ENCODE measurements at regions not wholly inside any gene's neighbourhood (a gene's known extent, or its start where the extent isn't known, plus 50 kb on each side); places are given as distances from the start of the nearest gene placed in this dataset.

GRCh38 chr15:70358871-70359647 lies 261.3 kb upstream of the TLE3 start:
- TF ChIP-seq POU2F2 (IDR thresholded peaks at IDR 0.05; ENCODE audit: low read depth, low read length) (no peak), PAX5 (IDR thresholded peaks at IDR 0.05; ENCODE audit: insufficient read depth, low read length, severe bottlenecking) (no peak), TAF1 (IDR thresholded peaks at IDR 0.05; ENCODE audit: low read depth, low read length) (no peak), POLR2A (IDR thresholded peaks at IDR 0.05; ENCODE audit: low read depth, low read length) (no peak), SPI1 (IDR thresholded peaks at IDR 0.05; ENCODE audit: low read depth, low read length) (no peak), POLR2AphosphoS5 (IDR thresholded peaks at IDR 0.05; ENCODE audit: low read depth, low read length) (no peak)
- DNase-seq (ENCODE audit: insufficient read length, low spot score) (no peak), FAIRE-seq (no peak)

GRCh38 chr15:70358011-70358819 lies 260.5 kb upstream of the TLE3 start:
- no peak for TF ChIP-seq POU2F2 (IDR thresholded peaks at IDR 0.05; ENCODE audit: low read depth, low read length)
- no peak for TF ChIP-seq TAF1 (IDR thresholded peaks at IDR 0.05; ENCODE audit: low read depth, low read length)
- TF ChIP-seq PAX5 (IDR thresholded peaks at IDR 0.05; ENCODE audit: insufficient read depth, low read length, severe bottlenecking): no peak
- DNase-seq (ENCODE audit: insufficient read length, low spot score): no peak
- FAIRE-seq: no peak

- TF ChIP-seq SPI1 (IDR thresholded peaks at IDR 0.05; ENCODE audit: low read depth, low read length) (no peak), POU2F2 (IDR thresholded peaks at IDR 0.05; ENCODE audit: low read depth, low read length) (no peak), POLR2AphosphoS5 (IDR thresholded peaks at IDR 0.05; ENCODE audit: low read depth, low read length) (no peak), POLR2A (IDR thresholded peaks at IDR 0.05; ENCODE audit: low read depth, low read length) (no peak)
- no peak for DNase-seq (ENCODE audit: insufficient read length, low spot score)
- FAIRE-seq: no peak
These were observed 259.7 kb upstream of the TLE3 start for GRCh38 chr15:70357453-70357852.

- FAIRE-seq (no peak), DNase-seq (ENCODE audit: insufficient read length, low spot score) (no peak)
- TF ChIP-seq POLR2AphosphoS5 (IDR thresholded peaks at IDR 0.05; ENCODE audit: low read depth, low read length): no peak
- TF ChIP-seq PAX5 (IDR thresholded peaks at IDR 0.05; ENCODE audit: insufficient read depth, low read length, severe bottlenecking): no peak
- no peak for TF ChIP-seq POLR2A (IDR thresholded peaks at IDR 0.05; ENCODE audit: low read depth, low read length)
- no peak for TF ChIP-seq SPI1 (IDR thresholded peaks at IDR 0.05; ENCODE audit: low read depth, low read length)
- TF ChIP-seq TAF1 (IDR thresholded peaks at IDR 0.05; ENCODE audit: low read depth, low read length): no peak
- no peak for TF ChIP-seq POU2F2 (IDR thresholded peaks at IDR 0.05; ENCODE audit: low read depth, low read length)
These were observed 259.2 kb upstream of the TLE3 start for GRCh38 chr15:70356919-70357318.

- no peak for DNase-seq (ENCODE audit: insufficient read length, low spot score)
- no peak for FAIRE-seq
- no peak for TF ChIP-seq PAX5 (IDR thresholded peaks at IDR 0.05; ENCODE audit: insufficient read depth, low read length, severe bottlenecking)
- TF ChIP-seq POLR2A (IDR thresholded peaks at IDR 0.05; ENCODE audit: low read depth, low read length): no peak
- no peak for TF ChIP-seq SPI1 (IDR thresholded peaks at IDR 0.05; ENCODE audit: low read depth, low read length)
- TF ChIP-seq POLR2AphosphoS5 (IDR thresholded peaks at IDR 0.05; ENCODE audit: low read depth, low read length): no peak
- no peak for TF ChIP-seq TAF1 (IDR thresholded peaks at IDR 0.05; ENCODE audit: low read depth, low read length)
- TF ChIP-seq POU2F2 (IDR thresholded peaks at IDR 0.05; ENCODE audit: low read depth, low read length): no peak
These were observed 258.5 kb upstream of the TLE3 start for GRCh38 chr15:70356062-70356860.

- DNase-seq (ENCODE audit: insufficient read length, low spot score) (no peak), FAIRE-seq (no peak)
- TF ChIP-seq SPI1 (IDR thresholded peaks at IDR 0.05; ENCODE audit: low read depth, low read length) (no peak), POLR2AphosphoS5 (IDR thresholded peaks at IDR 0.05; ENCODE audit: low read depth, low read length) (no peak)
These were observed 257.6 kb upstream of the TLE3 start for GRCh38 chr15:70355275-70355795.

- no peak for FAIRE-seq
- TF ChIP-seq POU2F2 (IDR thresholded peaks at IDR 0.05; ENCODE audit: low read depth, low read length) (no peak), POLR2AphosphoS5 (IDR thresholded peaks at IDR 0.05; ENCODE audit: low read depth, low read length) (no peak)
- no peak for DNase-seq (ENCODE audit: insufficient read length, low spot score)
These were observed 256.7 kb upstream of the TLE3 start for GRCh38 chr15:70354346-70354905.

- no peak for FAIRE-seq
- no peak for TF ChIP-seq SPI1 (IDR thresholded peaks at IDR 0.05; ENCODE audit: low read depth, low read length)
- TF ChIP-seq POLR2AphosphoS5 (IDR thresholded peaks at IDR 0.05; ENCODE audit: low read depth, low read length): no peak
- no peak for TF ChIP-seq TAF1 (IDR thresholded peaks at IDR 0.05; ENCODE audit: low read depth, low read length)
- TF ChIP-seq PAX5 (IDR thresholded peaks at IDR 0.05; ENCODE audit: insufficient read depth, low read length, severe bottlenecking): no peak
These were observed 256.1 kb upstream of the TLE3 start for GRCh38 chr15:70353606-70354345.

More at GRCh38 chr15:70353606-70354345, 256.1 kb upstream of the TLE3 start:
- DNase-seq (ENCODE audit: insufficient read length, low spot score): no peak

All from GM12891 (cell line).